CD14-positive monocyte (primary cell): ENCODE measurements at regions not wholly inside any gene's neighbourhood (a gene's known extent, or its start where the extent isn't known, plus 50 kb on each side); places are given as distances from the start of the nearest gene placed in this dataset.

Source experiments
- DNase-seq, 3 donors: peaks; one replicate each; pipeline ENCODE4 v3.0.0-alpha.2; 2011 to 2022
- H2AFZ ChIP-seq: 2 replicates; pipeline ENCODE4 v1.6.0; 2012; ENCODE audit warnings: mild to moderate bottlenecking, low read depth, low read length, inconsistent platforms; ENCODE audit not compliant: insufficient read depth, poor library complexity, severe bottlenecking
- H3K27ac ChIP-seq, 2 donors: 1 replicate in 1 of 2; 2 replicates in 1 of 2; pipeline ENCODE4 v1.5.1; 2012 to 2013; ENCODE audit warnings: low read length in 2 of 2, control low read depth in 1 of 2, inconsistent platforms in 1 of 2, low read depth in 1 of 2, mild to moderate bottlenecking in 1 of 2
- H3K27me3 ChIP-seq, 2 donors: one replicate each; pipeline versions ENCODE4 v1.6.0 to v1.6.1; 2011 to 2013; ENCODE audit warnings: low read length in 2 of 2; ENCODE audit not compliant: control insufficient read depth in 2 of 2, insufficient read depth in 2 of 2
- H3K36me3 ChIP-seq, 2 donors: replicated peaks in 1 of 2; 1 replicate in 1 of 2; 2 replicates in 1 of 2; pipeline versions ENCODE4 v1.5.1 to v1.6.1; 2012 to 2013; ENCODE audit warnings: low read length in 2 of 2, control low read depth in 1 of 2, inconsistent platforms in 1 of 2, mild to moderate bottlenecking in 1 of 2; ENCODE audit not compliant: insufficient read depth in 2 of 2, control insufficient read depth in 1 of 2
- H3K4me1 ChIP-seq, 2 donors: 1 replicate in 1 of 2; 2 replicates in 1 of 2; pipeline versions ENCODE4 v1.5.1 to v1.6.1; 2012 to 2013; ENCODE audit warnings: low read length in 2 of 2, control low read depth in 1 of 2, inconsistent platforms in 1 of 2, mild to moderate bottlenecking in 1 of 2, moderate library complexity in 1 of 2; ENCODE audit not compliant: insufficient read depth in 2 of 2, control insufficient read depth in 1 of 2
- H3K4me2 ChIP-seq: replicated peaks from 2 replicates; pipeline ENCODE3; 2012; ENCODE audit warnings: low read length, moderate library complexity, mild to moderate bottlenecking; ENCODE audit not compliant: poor library complexity, severe bottlenecking; ENCODE audit errors: extremely low read depth
- H3K4me3 ChIP-seq, 3 experiments: fragments of 200-600 bp in 1 of 3; sonication (generic) in 1 of 3; replicated peaks in 1 of 3; 1 replicate in 2 of 3; 2 replicates in 1 of 3; pipeline ENCODE4 v1.5.1; 2011 to 2013; ENCODE audit warnings: low read length in 3 of 3, mild to moderate bottlenecking in 3 of 3, control low read depth in 2 of 3, low read depth in 2 of 3, inconsistent platforms in 1 of 3, moderate library complexity in 1 of 3
- H3K79me2 ChIP-seq: 2 replicates; pipeline ENCODE4 v1.6.0; 2012; ENCODE audit warnings: mild to moderate bottlenecking, control low read depth, inconsistent platforms, low read length, moderate library complexity; ENCODE audit not compliant: insufficient read depth
- H3K9ac ChIP-seq: 2 replicates; pipeline ENCODE4 v1.6.0; 2017; ENCODE audit warnings: low read length, mild to moderate bottlenecking; ENCODE audit not compliant: insufficient read depth, poor library complexity, severe bottlenecking
- H3K9me3 ChIP-seq, 2 donors: replicated peaks in 1 of 2; 1 replicate in 1 of 2; 2 replicates in 1 of 2; pipeline versions ENCODE4 v1.5.1 to v1.6.1; 2012 to 2013; ENCODE audit warnings: low read length in 2 of 2, control low read depth in 1 of 2; ENCODE audit not compliant: control insufficient read depth in 1 of 2, insufficient read depth in 1 of 2
- H4K20me1 ChIP-seq: 2 replicates; pipeline ENCODE4 v1.6.0; 2012; ENCODE audit warnings: mild to moderate bottlenecking, low read length, control low read depth, moderate library complexity; ENCODE audit not compliant: insufficient read depth
- H3K27ac Mint-ChIP-seq, 7 donors: one replicate each; pipeline ENCODE4 v1.8.0; 2020; ENCODE audit warnings: mild to moderate bottlenecking in 7 of 7, mixed read lengths in 7 of 7, moderate library complexity in 6 of 7, inconsistent platforms in 2 of 7
- H3K27me3 Mint-ChIP-seq, 3 donors: one replicate each; pipeline ENCODE4 v1.8.0; 2021 to 2022; ENCODE audit warnings: low read depth in 3 of 3, mild to moderate bottlenecking in 3 of 3, mixed read lengths in 3 of 3, moderate library complexity in 3 of 3, inconsistent platforms in 1 of 3
- H3K36me3 Mint-ChIP-seq, 2 donors: one replicate each; pipeline ENCODE4 v1.8.0; 2020; ENCODE audit warnings: mixed read lengths in 2 of 2, inconsistent platforms in 1 of 2, mild to moderate bottlenecking in 1 of 2
- H3K4me1 Mint-ChIP-seq: one replicate; pipeline ENCODE4 v1.8.0; 2020; ENCODE audit warnings: mild to moderate bottlenecking, mixed read lengths
- H3K4me3 Mint-ChIP-seq, 2 donors: one replicate each; pipeline ENCODE4 v1.8.0; 2020; ENCODE audit warnings: mild to moderate bottlenecking in 2 of 2, mixed read lengths in 2 of 2, moderate library complexity in 1 of 2
- H3K9me3 Mint-ChIP-seq, 7 donors: one replicate each; pipeline ENCODE4 v1.8.0; 2020 to 2022; ENCODE audit warnings: mixed read lengths in 7 of 7, mild to moderate bottlenecking in 6 of 7, moderate library complexity in 6 of 7, inconsistent platforms in 2 of 7
- WGBS: methylation state at CpG from one replicate; pipeline ENCODE4 v1.1.5; 2013; ENCODE audit warnings: missing lambda C conversion rate; ENCODE audit not compliant: insufficient coverage; 5-methylcytosine and 5-hydroxymethylcytosine counted together
- intact Hi-C, 2 donors: fragments of 100-400 bp; cut with micrococcal nuclease; formaldehyde crosslinking; loops; one replicate each; pipeline versions ENCODE4 v1.15.0 to v1.15.1; 2023
- TF ChIP-seq, protein P1 (sequence below): fragments of 200-600 bp; IDR thresholded peaks from one replicate; pipeline ENCODE4 v1.8.0; 2022; ENCODE audit warnings: antibody characterized with exemption, mild to moderate bottlenecking

DNA sequence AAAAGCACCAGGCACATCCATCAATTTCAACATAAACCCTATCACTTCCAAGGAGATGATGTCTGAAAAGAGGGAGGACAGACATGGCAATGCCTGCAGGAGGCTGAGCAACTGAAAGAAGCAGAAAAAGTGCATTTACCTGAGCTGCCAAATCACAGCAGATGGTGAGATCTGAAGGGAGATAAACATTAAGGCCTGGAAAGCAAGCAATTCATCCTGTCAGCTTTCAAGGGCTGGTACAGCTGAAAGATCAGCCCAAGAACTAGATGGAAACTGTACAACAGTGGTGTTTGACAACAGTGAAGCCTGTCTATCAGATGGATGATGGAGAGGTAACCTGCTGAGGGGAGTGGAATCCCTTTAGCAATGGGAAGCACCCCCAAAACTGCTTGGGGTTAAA is 433.2 kb upstream of the ZNF608 start:
- no peak overlapping the region for H3K4me3 ChIP-seq
- DNase-seq, result no peak
- H3K36me3 Mint-ChIP-seq, result no peaks in the 10 kb centered on the region
- no peak overlapping the region for H2AFZ ChIP-seq
- TF ChIP-seq, protein P1, sequence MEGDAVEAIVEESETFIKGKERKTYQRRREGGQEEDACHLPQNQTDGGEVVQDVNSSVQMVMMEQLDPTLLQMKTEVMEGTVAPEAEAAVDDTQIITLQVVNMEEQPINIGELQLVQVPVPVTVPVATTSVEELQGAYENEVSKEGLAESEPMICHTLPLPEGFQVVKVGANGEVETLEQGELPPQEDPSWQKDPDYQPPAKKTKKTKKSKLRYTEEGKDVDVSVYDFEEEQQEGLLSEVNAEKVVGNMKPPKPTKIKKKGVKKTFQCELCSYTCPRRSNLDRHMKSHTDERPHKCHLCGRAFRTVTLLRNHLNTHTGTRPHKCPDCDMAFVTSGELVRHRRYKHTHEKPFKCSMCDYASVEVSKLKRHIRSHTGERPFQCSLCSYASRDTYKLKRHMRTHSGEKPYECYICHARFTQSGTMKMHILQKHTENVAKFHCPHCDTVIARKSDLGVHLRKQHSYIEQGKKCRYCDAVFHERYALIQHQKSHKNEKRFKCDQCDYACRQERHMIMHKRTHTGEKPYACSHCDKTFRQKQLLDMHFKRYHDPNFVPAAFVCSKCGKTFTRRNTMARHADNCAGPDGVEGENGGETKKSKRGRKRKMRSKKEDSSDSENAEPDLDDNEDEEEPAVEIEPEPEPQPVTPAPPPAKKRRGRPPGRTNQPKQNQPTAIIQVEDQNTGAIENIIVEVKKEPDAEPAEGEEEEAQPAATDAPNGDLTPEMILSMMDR, result no peak
- H3K27ac Mint-ChIP-seq, result no peak overlapping the region
- H3K4me1 ChIP-seq, result no peaks in the 10 kb centered on the region
- no peak overlapping the region for H3K4me2 ChIP-seq
- no peak overlapping the region for H3K9ac ChIP-seq
- H3K79me2 ChIP-seq, result no peaks in the 10 kb centered on the region
- H3K4me3 Mint-ChIP-seq, result no peak overlapping the region
- no peak overlapping the region for H3K27ac ChIP-seq
- H3K36me3 ChIP-seq, result no peaks in the 10 kb centered on the region
- no peaks in the 10 kb centered on the region for H4K20me1 ChIP-seq
- no peaks in the 10 kb centered on the region for H3K4me1 Mint-ChIP-seq
- peaks cover 0 to 9% (median 3%) of the 10 kb centered on the region in 7 donors for H3K9me3 Mint-ChIP-seq
- intact Hi-C loops, result no loop called here
- no peaks in the 10 kb centered on the region for H3K27me3 ChIP-seq
- H3K9me3 ChIP-seq, result peaks cover 0 to 3% of the 10 kb centered on the region in 2 donors
- peaks cover 0 to 2% (median 0%) of the 10 kb centered on the region in 3 donors for H3K27me3 Mint-ChIP-seq

DNA sequence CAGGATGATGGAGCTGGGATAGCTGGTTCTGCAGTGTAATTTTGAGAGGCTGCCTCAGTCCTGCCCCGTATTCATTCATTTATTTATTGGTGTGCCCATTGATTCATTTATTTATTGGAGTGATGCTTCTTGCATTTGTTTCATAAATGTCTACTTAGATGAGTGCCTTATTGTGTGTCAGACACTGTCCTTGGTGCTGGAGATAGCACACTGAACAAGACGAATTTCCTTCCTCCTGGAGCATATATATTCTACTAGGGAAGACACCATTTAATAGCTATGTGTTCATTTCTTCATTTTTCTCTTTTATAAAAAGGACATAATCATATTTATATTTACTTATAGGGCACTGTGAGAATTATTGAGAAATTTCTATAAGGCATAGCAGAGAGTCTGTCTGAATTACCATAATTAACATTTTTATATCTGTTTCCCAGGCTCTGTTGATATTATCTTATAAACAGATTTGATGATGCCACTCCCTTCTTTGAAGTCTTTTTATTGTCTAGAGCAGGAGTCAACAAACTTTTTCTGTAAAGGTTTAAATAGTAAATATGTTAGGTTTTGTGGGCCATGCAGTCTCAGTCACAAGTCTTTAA is 433.9 kb upstream of the ZNF608 start:
- no peaks in the 10 kb centered on the region for H3K4me1 Mint-ChIP-seq
- H3K27me3 Mint-ChIP-seq, result peaks cover 0 to 2% (median 0%) of the 10 kb centered on the region in 3 donors
- H3K9me3 Mint-ChIP-seq, result peaks cover under 1 to 11% (median 5%) of the 10 kb centered on the region in 7 donors
- no peak for DNase-seq
- intact Hi-C loops, result no loop called here
- Histone ChIP-seq H3K36me3 (no peaks in the 10 kb centered on the region), H3K4me3 (no peak overlapping the region), H3K4me2 (no peak overlapping the region), H3K27me3 (no peaks in the 10 kb centered on the region), H2AFZ (no peak overlapping the region), H3K27ac (no peak overlapping the region), H4K20me1 (no peaks in the 10 kb centered on the region), H3K9me3 (peaks cover 0 to 7% of the 10 kb centered on the region in 2 donors), H3K9ac (no peak overlapping the region), H3K79me2 (no peaks in the 10 kb centered on the region), H3K4me1 (no peaks in the 10 kb centered on the region)
- H3K36me3 Mint-ChIP-seq, result no peaks in the 10 kb centered on the region
- no peak overlapping the region for H3K27ac Mint-ChIP-seq
- TF ChIP-seq, protein P1, result no peak
- no CpG with 5 or more reads among the region's 2 CpGs for WGBS
- H3K4me3 Mint-ChIP-seq, result no peak overlapping the region
